ENCODE measurements at regions not wholly inside any gene's neighbourhood (a gene's known extent, or its start where the extent isn't known, plus 50 kb on each side); places are given as distances from the start of the nearest gene placed in this dataset.

DNA sequence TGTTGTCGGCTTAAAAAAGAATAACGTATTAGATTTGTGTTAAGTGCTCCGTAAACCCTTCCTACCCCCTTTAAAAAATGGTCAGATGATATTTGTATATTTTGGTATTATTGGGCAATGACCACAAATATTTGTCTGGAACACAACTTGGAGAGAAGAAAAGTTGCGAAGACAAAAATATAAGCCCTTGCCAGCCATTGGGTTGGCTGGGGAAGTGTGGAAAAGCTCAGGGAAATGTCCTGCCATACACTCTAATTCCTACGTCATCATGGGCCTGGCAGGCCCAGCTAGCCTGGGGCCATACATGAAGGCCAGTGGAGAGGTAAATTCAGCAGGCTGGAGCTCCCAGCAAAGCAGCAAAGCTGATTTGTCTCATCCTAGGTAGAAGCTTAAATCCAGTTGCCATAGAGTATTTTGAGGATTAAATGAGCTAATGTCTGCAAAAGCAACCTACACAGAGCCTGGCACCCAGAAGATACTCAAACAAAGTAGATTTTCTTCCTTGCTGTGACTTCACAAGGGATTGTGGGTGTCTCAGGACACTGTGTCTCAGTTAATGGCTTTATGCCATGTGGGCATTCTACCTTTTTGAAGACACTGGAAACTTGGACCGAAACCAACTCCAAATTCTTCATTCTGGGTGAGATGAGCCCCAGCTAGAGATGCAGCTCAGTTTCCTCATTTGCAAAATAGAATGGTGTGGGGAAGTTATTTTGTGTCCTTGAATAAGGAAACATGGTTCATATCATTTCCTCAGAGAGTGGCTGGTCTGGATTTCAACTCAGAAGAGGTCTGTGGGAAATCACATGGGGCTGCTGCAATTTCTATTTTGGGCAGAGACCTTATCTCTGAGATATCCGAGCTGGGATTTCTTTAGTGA, 87.9 kb upstream of the MAP4K3 start:
- H3K27ac ChIP-seq: no peak overlapping the region
- intact Hi-C loops (cut with DNase I): no loop called here
- TF ChIP-seq, protein P1, sequence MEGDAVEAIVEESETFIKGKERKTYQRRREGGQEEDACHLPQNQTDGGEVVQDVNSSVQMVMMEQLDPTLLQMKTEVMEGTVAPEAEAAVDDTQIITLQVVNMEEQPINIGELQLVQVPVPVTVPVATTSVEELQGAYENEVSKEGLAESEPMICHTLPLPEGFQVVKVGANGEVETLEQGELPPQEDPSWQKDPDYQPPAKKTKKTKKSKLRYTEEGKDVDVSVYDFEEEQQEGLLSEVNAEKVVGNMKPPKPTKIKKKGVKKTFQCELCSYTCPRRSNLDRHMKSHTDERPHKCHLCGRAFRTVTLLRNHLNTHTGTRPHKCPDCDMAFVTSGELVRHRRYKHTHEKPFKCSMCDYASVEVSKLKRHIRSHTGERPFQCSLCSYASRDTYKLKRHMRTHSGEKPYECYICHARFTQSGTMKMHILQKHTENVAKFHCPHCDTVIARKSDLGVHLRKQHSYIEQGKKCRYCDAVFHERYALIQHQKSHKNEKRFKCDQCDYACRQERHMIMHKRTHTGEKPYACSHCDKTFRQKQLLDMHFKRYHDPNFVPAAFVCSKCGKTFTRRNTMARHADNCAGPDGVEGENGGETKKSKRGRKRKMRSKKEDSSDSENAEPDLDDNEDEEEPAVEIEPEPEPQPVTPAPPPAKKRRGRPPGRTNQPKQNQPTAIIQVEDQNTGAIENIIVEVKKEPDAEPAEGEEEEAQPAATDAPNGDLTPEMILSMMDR (IDR thresholded peaks at IDR 0.05): no peak
- TF ChIP-seq POLR2A (IDR thresholded peaks at IDR 0.05): no peak
- H3K4me1 ChIP-seq: peaks cover 0 to 13% (median 6%) of the 10 kb centered on the region in 3 donors
- H3K9me3 ChIP-seq: peaks cover 0 to 13% (median 8%) of the 10 kb centered on the region in 3 donors
- DNase-seq: no peak
- H3K4me3 ChIP-seq: no peak overlapping the region
- H3K36me3 ChIP-seq: no peaks in the 10 kb centered on the region
- 82 to 83% methylated on average over 7 of the region's 7 CpGs for WGBS, 2 donors
- no peaks in the 10 kb centered on the region for H3K27me3 ChIP-seq

DNA sequence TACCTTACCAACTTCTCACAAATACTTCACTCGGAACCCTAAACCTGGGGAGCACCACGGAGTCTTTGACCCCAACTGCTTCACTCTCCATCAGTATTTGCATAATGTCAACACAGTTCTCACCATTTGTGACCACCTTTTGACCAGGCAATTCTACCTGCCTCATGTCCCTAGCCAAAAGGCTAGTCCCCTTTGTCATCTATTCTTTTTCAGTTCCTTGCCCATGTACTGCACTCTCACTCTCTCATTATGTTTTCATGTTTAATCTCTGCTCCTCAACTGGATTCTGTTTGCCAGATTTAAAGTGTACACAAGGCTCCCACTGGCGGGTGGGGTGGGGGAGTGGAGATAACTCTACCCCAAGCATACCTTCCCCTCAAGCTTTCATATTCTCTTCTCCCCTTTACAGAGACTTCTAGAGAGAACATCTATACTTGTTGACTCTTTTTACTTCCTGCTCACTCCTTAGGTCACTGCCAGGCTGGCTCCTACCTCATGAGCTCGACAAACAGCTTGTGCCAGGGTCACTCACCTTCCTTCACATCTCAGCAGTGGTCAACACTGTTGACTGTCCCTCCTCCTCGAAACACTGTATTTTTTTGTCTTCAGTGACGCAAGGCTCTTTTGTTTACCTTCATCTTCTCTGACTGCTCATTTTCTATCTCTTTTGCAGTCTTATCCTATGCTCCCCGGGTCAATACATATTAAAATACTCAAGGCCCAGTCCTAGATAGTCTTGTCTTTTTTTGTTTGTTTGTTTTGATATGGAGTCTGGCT, 88.7 kb upstream of the MAP4K3 start:
- no peak for DNase-seq
- H3K27me3 ChIP-seq: no peaks in the 10 kb centered on the region
- H3K27ac ChIP-seq: no peak overlapping the region
- peaks cover 0 to 13% (median 6%) of the 10 kb centered on the region in 3 donors for H3K4me1 ChIP-seq
- TF ChIP-seq, protein P1 (IDR thresholded peaks at IDR 0.05): no peak
- TF ChIP-seq POLR2A (IDR thresholded peaks at IDR 0.05): no peak
- WGBS, 2 donors: 81 to 88% methylated on average over 7 of the region's 7 CpGs
- no peak overlapping the region for H3K4me3 ChIP-seq
- intact Hi-C loops (cut with DNase I): no loop called here
- no peaks in the 10 kb centered on the region for H3K36me3 ChIP-seq
- H3K9me3 ChIP-seq: peaks cover 0 to 13% (median 8%) of the 10 kb centered on the region in 3 donors

DNA sequence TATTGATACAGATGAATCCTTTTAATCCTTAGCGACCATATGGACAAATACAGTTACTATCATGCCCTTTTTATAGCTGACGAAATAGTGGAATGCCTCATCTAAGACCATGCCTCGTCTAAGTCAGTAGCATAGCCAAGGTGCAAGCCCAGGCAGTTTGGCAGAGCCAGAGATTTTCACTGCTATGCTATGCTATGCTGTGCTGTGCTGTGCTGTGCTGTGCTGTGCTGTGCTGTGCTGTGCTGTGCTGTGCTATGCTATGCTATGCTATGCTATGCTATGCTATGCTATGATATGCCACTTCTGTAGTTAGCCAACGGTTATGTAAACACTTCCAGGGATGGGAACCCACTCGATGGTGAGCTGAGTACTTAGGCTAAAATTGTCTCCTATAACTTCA, 91.6 kb upstream of the MAP4K3 start:
- H3K36me3 ChIP-seq: no peaks in the 10 kb centered on the region
- H3K4me1 ChIP-seq: peaks cover 0 to 6% (median 4%) of the 10 kb centered on the region in 3 donors
- no peak overlapping the region for H3K27ac ChIP-seq
- H3K4me3 ChIP-seq: no peak overlapping the region
- intact Hi-C loops (cut with DNase I): no loop called here
- TF ChIP-seq POLR2A (IDR thresholded peaks at IDR 0.05): no peak
- TF ChIP-seq, protein P1 (IDR thresholded peaks at IDR 0.05): no peak
- no peak for DNase-seq
- 78 to 79% methylated on average over 5 of the region's 5 CpGs for WGBS, 2 donors
- no peaks in the 10 kb centered on the region for H3K27me3 ChIP-seq
- H3K9me3 ChIP-seq: no peaks in the 10 kb centered on the region

DNA sequence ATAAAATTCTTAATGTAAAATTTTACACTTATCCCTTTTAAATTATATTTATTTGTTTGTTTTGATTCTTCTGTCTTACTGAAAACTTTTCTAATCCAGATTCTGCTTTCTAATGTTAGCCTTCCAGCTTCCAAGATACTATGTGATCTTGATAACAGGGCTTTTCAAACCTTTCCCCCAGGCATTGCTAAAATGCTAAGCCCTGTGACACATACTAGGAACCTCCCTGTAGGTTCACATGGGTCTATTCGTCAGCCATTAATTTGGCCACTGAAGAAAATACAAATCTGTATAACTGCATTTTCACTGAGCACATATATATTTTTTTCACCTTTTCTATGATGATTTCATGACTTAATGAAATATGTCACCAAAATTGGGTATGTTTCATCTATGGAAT, 92.8 kb upstream of the MAP4K3 start:
- WGBS, 2 donors: 72 to 73% methylated on average over 1 of the region's 1 CpG
- H3K27me3 ChIP-seq: no peaks in the 10 kb centered on the region
- H3K9me3 ChIP-seq: no peaks in the 10 kb centered on the region
- TF ChIP-seq, protein P1 (IDR thresholded peaks at IDR 0.05): no peak
- no peak for TF ChIP-seq POLR2A (IDR thresholded peaks at IDR 0.05)
- no peak overlapping the region for H3K4me3 ChIP-seq
- DNase-seq: no peak
- H3K36me3 ChIP-seq: no peaks in the 10 kb centered on the region
- H3K27ac ChIP-seq: no peak overlapping the region
- intact Hi-C loops (cut with DNase I): no loop called here
- H3K4me1 ChIP-seq: peaks cover 0 to 8% (median 0%) of the 10 kb centered on the region in 3 donors

DNA sequence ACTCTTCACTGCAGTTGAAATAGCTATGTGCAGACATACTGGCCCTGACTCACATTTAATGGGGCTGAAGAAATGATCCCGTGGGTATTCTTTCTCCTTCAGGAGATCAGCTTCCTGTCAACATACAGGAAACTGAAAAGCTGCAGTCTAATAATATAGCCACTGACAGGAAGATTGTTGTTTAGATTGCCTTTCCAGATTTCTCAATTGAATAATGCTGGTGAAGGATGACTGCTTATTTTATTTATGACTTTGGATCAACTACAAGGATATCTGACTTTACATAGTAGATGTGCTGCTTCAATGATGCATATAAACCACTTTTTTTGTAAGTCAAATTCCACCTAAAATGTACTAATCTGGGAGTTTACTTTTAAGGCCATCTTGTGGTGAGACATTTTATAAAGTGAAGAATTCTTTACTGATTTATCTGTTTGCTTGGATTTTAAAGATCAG, 93.4 kb upstream of the MAP4K3 start:
- Histone ChIP-seq H3K4me1 (peaks cover 0 to 8% (median 0%) of the 10 kb centered on the region in 3 donors), H3K27me3 (no peaks in the 10 kb centered on the region), H3K27ac (no peak overlapping the region), H3K36me3 (no peaks in the 10 kb centered on the region), H3K9me3 (no peaks in the 10 kb centered on the region), H3K4me3 (no peak overlapping the region)
- TF ChIP-seq, protein P1 (IDR thresholded peaks at IDR 0.05): no peak
- TF ChIP-seq POLR2A (IDR thresholded peaks at IDR 0.05): no peak
- no peak for DNase-seq
- intact Hi-C loops (cut with DNase I): no loop called here
- WGBS, 2 donors: 14 to 29% methylated on average over 1 of the region's 1 CpG
